ENCODE measurements at regions not wholly inside any gene's neighbourhood (a gene's known extent, or its start where the extent isn't known, plus 50 kb on each side); places are given as distances from the start of the nearest gene placed in this dataset.
"Not testable (repeated sequence)": the region's sequence is repeated elsewhere in the genome, so short reads cannot be mapped to it uniquely, and the experiment has no call there.

DNA sequence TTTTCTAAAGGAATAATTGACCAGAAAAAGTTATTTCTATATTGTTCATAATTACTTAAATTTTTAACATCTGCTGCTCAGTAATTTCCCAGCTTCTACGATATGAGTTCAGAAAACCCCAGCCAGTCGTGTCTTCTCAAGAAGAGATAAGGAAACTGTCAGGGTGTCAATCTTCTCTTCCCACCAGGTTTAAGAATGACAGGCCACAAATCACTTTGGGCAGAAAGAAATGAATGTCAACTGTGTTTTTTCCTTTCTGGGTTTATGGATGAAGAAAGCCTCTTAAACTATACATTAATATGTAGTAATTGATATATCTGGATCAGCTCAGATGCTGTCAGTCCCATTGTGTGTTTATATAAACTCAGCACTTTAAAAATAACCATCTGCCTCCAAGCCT lies 453.2 kb upstream of the NUDT12 start:
- Histone ChIP-seq H2BK20ac (ENCODE audit: low read depth, low read length, poor library complexity, severe bottlenecking) (no peak overlapping the region), H3K27ac (ENCODE audit: insufficient read length, low read depth, low read length) (no peak overlapping the region), H3K4ac (ENCODE audit: low read depth, low read length) (no peak overlapping the region), H3K23me2 (ENCODE audit: insufficient read length, low read depth, low read length, poor library complexity, severe bottlenecking) (no peaks in the 10 kb centered on the region), H3K27me3 (ENCODE audit: insufficient read depth, low read length) (no peaks in the 10 kb centered on the region), H4K5ac (ENCODE audit: insufficient read length, low read depth, low read length) (no peak overlapping the region), H3K4me2 (ENCODE audit: insufficient read depth, insufficient read length, low read length) (no peak overlapping the region), H3T11ph (ENCODE audit: low read length) (no peak overlapping the region), H2BK5ac (ENCODE audit: insufficient read length, low read length) (no peak overlapping the region), H3K9ac (ENCODE audit: extremely low read depth, insufficient read length, low read length) (no peak overlapping the region), H3K14ac (ENCODE audit: insufficient read depth, low read length) (no peak overlapping the region), H4K91ac (ENCODE audit: insufficient read length, low read depth, low read length) (no peak overlapping the region), H2BK120ac (ENCODE audit: low read depth, low read length, poor library complexity, severe bottlenecking) (no peak overlapping the region), H2AK5ac (ENCODE audit: insufficient read length, low read length) (no peak overlapping the region), H2BK12ac (ENCODE audit: insufficient read length, low read depth, low read length) (no peak overlapping the region), H4K20me1 (ENCODE audit: control insufficient read depth, insufficient read depth, insufficient read length) (no peaks in the 10 kb centered on the region), H3K23ac (ENCODE audit: insufficient read length, low read depth, low read length) (no peak overlapping the region), H3K9me3 (ENCODE audit: control insufficient read depth, low read depth, low read length) (no peaks in the 10 kb centered on the region), H3K4me1 (ENCODE audit: insufficient read depth, low read length) (no peaks in the 10 kb centered on the region), H3K79me1 (ENCODE audit: insufficient read depth, low read depth, low read length, poor library complexity, severe bottlenecking) (no peaks in the 10 kb centered on the region), H2AFZ (ENCODE audit: low read length) (no peak overlapping the region), H3K18ac (ENCODE audit: insufficient read length, low read depth, low read length) (no peak overlapping the region), H2BK15ac (ENCODE audit: low read depth, low read length) (no peak overlapping the region), H3K56ac (ENCODE audit: insufficient read length, low read depth, low read length) (no peak overlapping the region), H3K79me2 (ENCODE audit: insufficient read depth, low read length) (no peaks in the 10 kb centered on the region), H4K8ac (replicated peaks; ENCODE audit: insufficient read length, low read depth, low read length) (no peak overlapping the region)
- H3K9me3 Mint-ChIP-seq: peaks cover 11 to 16% of the 10 kb centered on the region in 2 experiments; a peak in 4 of 5 replicates
- DNase-seq: no peak
- H3K27me3 Mint-ChIP-seq (ENCODE audit: low read depth): no peaks in the 10 kb centered on the region
- no peak for TF ChIP-seq CTCF (conservative IDR thresholded peaks at IDR 0.05)
- H3K4me3 Mint-ChIP-seq: no peak overlapping the region
- no CpG with 5 or more reads among the region's 2 CpGs for WGBS (ENCODE audit: extremely low coverage, insufficient read length, low lambda C conversion rate)
- H3K36me3 Mint-ChIP-seq (ENCODE audit: insufficient read depth in 1 of 3, low read depth in 3 of 3): peaks cover 8 to 19% (median 9%) of the 10 kb centered on the region in 3 experiments
- H3K4me1 Mint-ChIP-seq: 0 out of 4 replicates have a peak, but pooled peaks cover 0 to 2% of the 10 kb centered on the region in 2 experiments
- H3K27ac Mint-ChIP-seq: no peak overlapping the region

GRCh38 chr5:104002783-104003182 lies 440.2 kb upstream of the NUDT12 start:
- H3K4me1 ChIP-seq (ENCODE audit: insufficient read depth, low read length); H2BK120ac ChIP-seq (ENCODE audit: low read depth, low read length, poor library complexity, severe bottlenecking); H3K27ac Mint-ChIP-seq; H2BK15ac ChIP-seq (ENCODE audit: low read depth, low read length); H3K27me3 Mint-ChIP-seq (ENCODE audit: low read depth); H3K56ac ChIP-seq (ENCODE audit: insufficient read length, low read depth, low read length); H3K4me3 Mint-ChIP-seq; H3K4me1 Mint-ChIP-seq; H3K79me2 ChIP-seq (ENCODE audit: insufficient read depth, low read length); H4K20me1 ChIP-seq (ENCODE audit: control insufficient read depth, insufficient read depth, insufficient read length); H2BK20ac ChIP-seq (ENCODE audit: low read depth, low read length, poor library complexity, severe bottlenecking); H3K27ac ChIP-seq (ENCODE audit: insufficient read length, low read depth, low read length); H3K36me3 Mint-ChIP-seq (ENCODE audit: insufficient read depth in 1 of 3, low read depth in 3 of 3); H2AFZ ChIP-seq (ENCODE audit: low read length); H3K23ac ChIP-seq (ENCODE audit: insufficient read length, low read depth, low read length); H3K4me2 ChIP-seq (ENCODE audit: insufficient read depth, insufficient read length, low read length); H2AK5ac ChIP-seq (ENCODE audit: insufficient read length, low read length); H2BK12ac ChIP-seq (ENCODE audit: insufficient read length, low read depth, low read length); H3K9me3 ChIP-seq (ENCODE audit: control insufficient read depth, low read depth, low read length); H4K5ac ChIP-seq (ENCODE audit: insufficient read length, low read depth, low read length); H4K91ac ChIP-seq (ENCODE audit: insufficient read length, low read depth, low read length); H3K14ac ChIP-seq (ENCODE audit: insufficient read depth, low read length); H2BK5ac ChIP-seq (ENCODE audit: insufficient read length, low read length); H3K79me1 ChIP-seq (ENCODE audit: insufficient read depth, low read depth, low read length, poor library complexity, severe bottlenecking); H3K18ac ChIP-seq (ENCODE audit: insufficient read length, low read depth, low read length); H3T11ph ChIP-seq (ENCODE audit: low read length); H3K27me3 ChIP-seq (ENCODE audit: insufficient read depth, low read length); DNase-seq; H4K8ac ChIP-seq (replicated peaks; ENCODE audit: insufficient read length, low read depth, low read length); H3K4ac ChIP-seq (ENCODE audit: low read depth, low read length); H3K23me2 ChIP-seq (ENCODE audit: insufficient read length, low read depth, low read length, poor library complexity, severe bottlenecking); H3K9ac ChIP-seq (ENCODE audit: extremely low read depth, insufficient read length, low read length); H3K9me3 Mint-ChIP-seq: not testable (repeated sequence)
- no CpG with 5 or more reads among the region's 4 CpGs for WGBS (ENCODE audit: extremely low coverage, insufficient read length, low lambda C conversion rate)
